ENCODE measurements at regions not wholly inside any gene's neighbourhood (a gene's known extent, or its start where the extent isn't known, plus 50 kb on each side); places are given as distances from the start of the nearest gene placed in this dataset.

DNA sequence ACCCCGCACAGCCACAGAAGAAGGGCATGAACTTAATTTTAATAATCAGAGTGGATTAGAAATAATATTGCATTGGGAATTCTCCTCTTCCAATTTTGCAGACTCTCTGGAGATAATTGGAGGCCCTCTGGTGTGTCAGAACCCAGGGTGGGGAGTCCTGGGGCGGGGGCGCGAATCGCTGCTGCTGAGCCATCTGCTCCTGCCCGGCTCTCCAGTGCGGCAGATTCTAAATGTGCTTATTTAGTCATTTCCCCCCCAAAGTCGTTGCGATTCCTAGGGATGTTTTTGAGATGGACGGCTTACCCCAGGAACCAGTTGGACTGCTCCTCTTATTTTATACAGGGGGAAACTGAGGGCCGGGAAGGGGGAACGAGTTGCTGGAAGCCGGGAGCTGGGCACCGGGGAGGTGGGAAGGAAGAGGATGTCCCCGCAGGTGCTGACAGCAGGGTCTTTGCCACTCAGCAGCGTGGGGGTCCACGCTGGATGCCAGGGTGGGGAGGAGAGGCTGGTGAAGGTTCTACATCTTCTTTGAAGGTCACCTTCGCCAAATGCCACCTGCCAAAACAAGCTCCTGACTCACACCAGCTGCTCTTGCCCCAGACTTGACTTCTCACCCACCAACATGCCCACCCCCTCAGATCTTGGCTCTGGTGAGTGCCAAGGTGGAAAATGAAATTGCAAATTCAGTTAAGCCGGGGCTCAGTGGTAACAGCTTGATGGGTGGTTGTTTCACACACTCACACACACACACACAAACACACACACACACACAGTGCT is 91.3 kb upstream of the PRR23E start:
- Histone ChIP-seq H3K27me3 (ENCODE audit: insufficient read depth, poor library complexity, severe bottlenecking) (no peaks in the 10 kb centered on the region), H3K27ac (replicated peaks) (no peak overlapping the region), H3K4me3 (replicated peaks; ENCODE audit: insufficient read depth, low read length) (no peak overlapping the region)
- no peak for DNase-seq (ENCODE audit: low read depth in 1 of 2, low spot score in 1 of 2)
- TF ChIP-seq, protein P1, sequence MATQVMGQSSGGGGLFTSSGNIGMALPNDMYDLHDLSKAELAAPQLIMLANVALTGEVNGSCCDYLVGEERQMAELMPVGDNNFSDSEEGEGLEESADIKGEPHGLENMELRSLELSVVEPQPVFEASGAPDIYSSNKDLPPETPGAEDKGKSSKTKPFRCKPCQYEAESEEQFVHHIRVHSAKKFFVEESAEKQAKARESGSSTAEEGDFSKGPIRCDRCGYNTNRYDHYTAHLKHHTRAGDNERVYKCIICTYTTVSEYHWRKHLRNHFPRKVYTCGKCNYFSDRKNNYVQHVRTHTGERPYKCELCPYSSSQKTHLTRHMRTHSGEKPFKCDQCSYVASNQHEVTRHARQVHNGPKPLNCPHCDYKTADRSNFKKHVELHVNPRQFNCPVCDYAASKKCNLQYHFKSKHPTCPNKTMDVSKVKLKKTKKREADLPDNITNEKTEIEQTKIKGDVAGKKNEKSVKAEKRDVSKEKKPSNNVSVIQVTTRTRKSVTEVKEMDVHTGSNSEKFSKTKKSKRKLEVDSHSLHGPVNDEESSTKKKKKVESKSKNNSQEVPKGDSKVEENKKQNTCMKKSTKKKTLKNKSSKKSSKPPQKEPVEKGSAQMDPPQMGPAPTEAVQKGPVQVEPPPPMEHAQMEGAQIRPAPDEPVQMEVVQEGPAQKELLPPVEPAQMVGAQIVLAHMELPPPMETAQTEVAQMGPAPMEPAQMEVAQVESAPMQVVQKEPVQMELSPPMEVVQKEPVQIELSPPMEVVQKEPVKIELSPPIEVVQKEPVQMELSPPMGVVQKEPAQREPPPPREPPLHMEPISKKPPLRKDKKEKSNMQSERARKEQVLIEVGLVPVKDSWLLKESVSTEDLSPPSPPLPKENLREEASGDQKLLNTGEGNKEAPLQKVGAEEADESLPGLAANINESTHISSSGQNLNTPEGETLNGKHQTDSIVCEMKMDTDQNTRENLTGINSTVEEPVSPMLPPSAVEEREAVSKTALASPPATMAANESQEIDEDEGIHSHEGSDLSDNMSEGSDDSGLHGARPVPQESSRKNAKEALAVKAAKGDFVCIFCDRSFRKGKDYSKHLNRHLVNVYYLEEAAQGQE (IDR thresholded peaks at IDR 0.05; ENCODE audit: insufficient replicate concordance, low read depth): no peak
- TF ChIP-seq, protein P2, sequence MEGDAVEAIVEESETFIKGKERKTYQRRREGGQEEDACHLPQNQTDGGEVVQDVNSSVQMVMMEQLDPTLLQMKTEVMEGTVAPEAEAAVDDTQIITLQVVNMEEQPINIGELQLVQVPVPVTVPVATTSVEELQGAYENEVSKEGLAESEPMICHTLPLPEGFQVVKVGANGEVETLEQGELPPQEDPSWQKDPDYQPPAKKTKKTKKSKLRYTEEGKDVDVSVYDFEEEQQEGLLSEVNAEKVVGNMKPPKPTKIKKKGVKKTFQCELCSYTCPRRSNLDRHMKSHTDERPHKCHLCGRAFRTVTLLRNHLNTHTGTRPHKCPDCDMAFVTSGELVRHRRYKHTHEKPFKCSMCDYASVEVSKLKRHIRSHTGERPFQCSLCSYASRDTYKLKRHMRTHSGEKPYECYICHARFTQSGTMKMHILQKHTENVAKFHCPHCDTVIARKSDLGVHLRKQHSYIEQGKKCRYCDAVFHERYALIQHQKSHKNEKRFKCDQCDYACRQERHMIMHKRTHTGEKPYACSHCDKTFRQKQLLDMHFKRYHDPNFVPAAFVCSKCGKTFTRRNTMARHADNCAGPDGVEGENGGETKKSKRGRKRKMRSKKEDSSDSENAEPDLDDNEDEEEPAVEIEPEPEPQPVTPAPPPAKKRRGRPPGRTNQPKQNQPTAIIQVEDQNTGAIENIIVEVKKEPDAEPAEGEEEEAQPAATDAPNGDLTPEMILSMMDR (IDR thresholded peaks at IDR 0.05; ENCODE audit: insufficient read depth, low read length): no peak
- no peak for TF ChIP-seq POLR2AphosphoS5 (IDR thresholded peaks at IDR 0.05; ENCODE audit: low read depth)
- TF ChIP-seq SPI1 (IDR thresholded peaks at IDR 0.05; ENCODE audit: borderline replicate concordance, low read depth): no peak
- no peak for TF ChIP-seq GABPA (IDR thresholded peaks at IDR 0.05; ENCODE audit: low read depth)

DNA sequence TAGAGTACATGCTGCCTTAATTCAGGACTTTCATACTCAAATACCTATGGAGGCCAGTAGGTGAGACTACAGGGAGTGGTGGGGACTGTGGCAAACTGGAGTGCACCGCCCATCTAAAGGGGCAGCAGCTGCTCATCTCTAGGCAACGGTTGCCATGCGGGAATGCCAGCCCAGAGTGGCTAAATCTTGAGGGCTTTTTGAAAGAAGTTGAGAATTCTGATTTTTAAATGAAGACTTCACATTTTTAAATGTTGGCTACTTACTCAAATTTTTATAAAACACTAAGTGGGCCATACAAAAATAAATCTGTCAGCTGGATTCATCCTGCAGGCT is 90.8 kb upstream of the PRR23E start:
- H3K4me3 ChIP-seq (replicated peaks; ENCODE audit: insufficient read depth, low read length): no peak overlapping the region
- TF ChIP-seq POLR2AphosphoS5 (IDR thresholded peaks at IDR 0.05; ENCODE audit: low read depth): no peak
- TF ChIP-seq, protein P1 (IDR thresholded peaks at IDR 0.05; ENCODE audit: insufficient replicate concordance, low read depth): no peak
- TF ChIP-seq, protein P2 (IDR thresholded peaks at IDR 0.05; ENCODE audit: insufficient read depth, low read length): no peak
- no peak for TF ChIP-seq GABPA (IDR thresholded peaks at IDR 0.05; ENCODE audit: low read depth)
- TF ChIP-seq SPI1 (IDR thresholded peaks at IDR 0.05; ENCODE audit: borderline replicate concordance, low read depth): no peak
- DNase-seq (ENCODE audit: low read depth in 1 of 2, low spot score in 1 of 2): no peak
- H3K27me3 ChIP-seq (ENCODE audit: insufficient read depth, poor library complexity, severe bottlenecking): no peaks in the 10 kb centered on the region
- no peak overlapping the region for H3K27ac ChIP-seq (replicated peaks)

DNA sequence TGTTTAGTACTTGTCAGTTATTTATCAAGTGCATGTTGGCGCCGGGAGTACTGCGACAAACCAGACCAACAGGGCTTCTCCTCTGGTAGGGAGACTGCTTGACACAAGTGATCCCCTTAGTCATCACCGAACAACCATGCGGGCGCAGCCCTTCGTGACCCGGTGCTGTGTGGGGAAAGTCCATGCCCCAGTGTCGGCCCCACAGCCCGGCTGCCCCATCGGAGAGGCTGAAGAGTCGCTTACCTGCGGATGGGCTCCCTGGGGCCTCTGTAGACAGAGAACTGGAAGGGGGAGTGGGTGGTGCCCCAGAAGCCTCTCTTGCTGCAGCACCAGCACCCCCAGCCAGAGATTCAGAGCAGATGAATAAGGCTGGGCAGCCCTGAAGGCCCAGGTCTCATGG is 90.3 kb upstream of the PRR23E start:
- no peak overlapping the region for H3K4me3 ChIP-seq (replicated peaks; ENCODE audit: insufficient read depth, low read length)
- TF ChIP-seq, protein P1 (IDR thresholded peaks at IDR 0.05; ENCODE audit: insufficient replicate concordance, low read depth): no peak
- TF ChIP-seq POLR2AphosphoS5 (IDR thresholded peaks at IDR 0.05; ENCODE audit: low read depth) (no peak), SPI1 (IDR thresholded peaks at IDR 0.05; ENCODE audit: borderline replicate concordance, low read depth) (no peak), GABPA (IDR thresholded peaks at IDR 0.05; ENCODE audit: low read depth) (no peak)
- TF ChIP-seq, protein P2 (IDR thresholded peaks at IDR 0.05; ENCODE audit: insufficient read depth, low read length): no peak
- H3K27me3 ChIP-seq (ENCODE audit: insufficient read depth, poor library complexity, severe bottlenecking): no peaks in the 10 kb centered on the region
- no peak overlapping the region for H3K27ac ChIP-seq (replicated peaks)
- DNase-seq (ENCODE audit: low read depth in 1 of 2, low spot score in 1 of 2): no peak
